GM21423 (cell line): ENCODE measurements at regions not wholly inside any gene's neighbourhood (a gene's known extent, or its start where the extent isn't known, plus 50 kb on each side); places are given as distances from the start of the nearest gene placed in this dataset.
"Not testable (repeated sequence)": the region's sequence is repeated elsewhere in the genome, so short reads cannot be mapped to it uniquely, and the experiment has no call there.

ENCODE experiments used
- ATAC-seq: cut with Tn5 transposase; IDR thresholded peaks from one replicate; pipeline ENCODE4 v1.9.1; 2021; ENCODE audit warnings: mild to moderate bottlenecking, moderate library complexity; ENCODE audit not compliant: unreplicated experiment

DNA sequence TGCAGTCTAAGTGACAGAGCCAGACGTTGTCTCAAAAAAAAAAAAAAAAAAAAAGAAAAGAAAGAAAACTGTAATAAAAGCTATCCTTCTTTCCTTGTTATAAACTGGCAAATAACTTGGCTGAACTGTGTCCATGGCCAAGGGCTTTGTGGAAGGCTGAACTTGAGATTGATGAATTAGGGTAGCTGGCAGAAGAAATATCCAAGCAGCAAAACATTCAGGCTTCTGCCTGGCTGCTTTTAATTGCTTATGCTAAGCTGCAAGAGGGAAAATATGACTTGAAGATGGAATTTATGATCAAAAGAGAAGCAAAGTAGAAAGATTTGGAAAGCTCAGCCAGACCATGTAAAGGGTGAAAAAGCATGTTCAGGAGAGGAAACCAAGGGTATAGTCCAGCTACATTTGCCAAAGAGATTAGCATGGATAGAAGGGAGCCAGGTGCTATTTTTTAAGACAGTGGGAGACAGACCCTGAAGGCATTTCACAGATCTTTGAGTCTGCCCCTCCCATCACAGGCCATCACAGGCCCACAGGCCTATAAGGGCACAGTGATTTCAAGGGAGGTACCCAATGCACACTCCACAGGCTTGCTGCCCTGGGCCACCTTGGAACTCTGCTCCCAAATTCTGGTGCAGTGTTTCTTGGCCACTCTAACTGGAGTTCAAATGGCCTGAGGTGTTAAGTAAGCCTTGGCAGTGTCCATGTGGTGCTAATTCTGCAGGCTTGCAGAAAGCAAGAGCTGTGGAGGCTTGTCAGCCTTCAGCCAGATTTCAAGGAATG lies 226.0 kb downstream of the AEBP2 start:
- ATAC-seq, result no peak

GRCh38 chr12:19666070-19666469 lies 226.8 kb downstream of the AEBP2 start:
- ATAC-seq, result no peak

- no peak for ATAC-seq
These were observed 230.5 kb downstream of the AEBP2 start for GRCh38 chr12:19669793-19670192.

GRCh38 chr12:19671695-19672094 lies 232.4 kb downstream of the AEBP2 start:
- no peak for ATAC-seq

DNA sequence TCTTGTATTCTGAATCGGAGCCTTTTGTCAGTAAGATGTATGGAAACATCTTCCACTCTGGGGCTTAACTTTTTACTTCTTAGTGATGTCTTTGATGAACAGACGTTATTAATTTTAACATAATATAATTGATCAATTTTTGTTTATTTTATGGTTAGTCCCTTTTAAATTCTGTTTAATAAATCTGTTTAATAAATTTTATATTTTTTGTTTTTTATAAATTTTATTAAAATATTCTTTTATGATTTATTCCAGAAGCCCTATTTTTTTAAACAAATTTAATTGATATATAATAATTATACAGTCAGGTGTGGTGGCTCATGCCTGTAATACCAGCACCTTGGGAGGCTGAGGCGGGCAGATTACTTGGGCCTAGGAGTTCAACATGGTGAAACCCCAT lies 235.1 kb downstream of the AEBP2 start:
- ATAC-seq, result no peak

DNA sequence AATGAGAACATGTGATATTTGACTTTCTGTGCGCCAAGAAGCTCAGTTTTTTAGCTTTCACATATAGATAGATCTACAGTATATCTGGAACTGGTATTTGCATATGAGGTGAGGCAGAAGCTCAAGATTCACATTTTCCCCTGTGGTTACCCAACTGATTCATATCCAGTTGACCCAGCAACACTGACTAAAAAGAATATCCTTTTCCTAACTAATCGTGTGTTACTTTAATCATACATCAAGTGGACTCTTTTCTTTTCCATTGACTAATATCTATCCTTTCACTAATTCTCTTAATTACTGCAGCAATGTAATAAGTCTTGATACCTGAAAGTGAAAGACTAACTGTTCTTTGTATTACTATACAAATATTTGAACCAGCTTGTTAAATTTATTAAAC lies 236.1 kb downstream of the AEBP2 start:
- ATAC-seq, result no peak

DNA sequence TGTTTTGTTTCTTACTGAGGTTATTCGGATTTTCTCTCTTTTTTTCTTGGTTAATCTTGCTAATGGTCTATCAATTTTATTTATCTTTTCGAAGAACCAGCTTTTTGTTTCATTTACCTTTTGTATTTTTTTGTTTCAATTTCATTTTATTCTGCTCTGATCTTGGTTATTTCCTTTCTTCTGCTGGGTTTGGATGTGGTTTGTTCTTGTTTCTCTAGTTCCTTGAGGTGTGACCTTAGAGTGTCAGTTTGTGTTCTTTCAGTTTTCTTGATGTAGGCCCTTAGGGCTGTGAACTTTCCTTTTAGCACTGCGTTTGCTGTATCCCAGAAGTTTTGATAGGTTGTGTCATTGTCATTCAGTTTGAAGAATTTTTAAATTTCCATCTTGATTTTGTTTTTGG lies 239.2 kb downstream of the AEBP2 start:
- not testable (repeated sequence) for ATAC-seq

DNA sequence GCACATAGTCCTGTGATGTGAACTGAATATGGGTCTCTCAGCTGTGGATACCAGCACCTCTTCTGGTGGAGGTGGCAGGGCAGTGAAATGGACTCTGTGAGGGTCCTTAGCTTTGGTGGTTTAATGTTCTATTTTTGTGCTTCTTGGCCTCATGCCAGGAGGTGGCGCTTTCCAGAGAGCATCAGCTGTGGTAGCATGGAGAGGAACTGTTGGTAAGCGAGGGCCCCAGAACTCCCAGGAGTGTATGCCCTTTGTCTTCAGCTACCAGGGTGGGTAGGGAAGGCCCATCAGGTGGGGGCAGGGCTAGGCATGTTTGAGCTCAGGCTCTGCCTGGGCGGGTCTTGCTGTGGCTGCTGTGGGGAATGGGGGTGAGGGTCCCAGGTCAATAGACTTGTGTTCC lies 241.7 kb downstream of the AEBP2 start:
- ATAC-seq, result no peak

GRCh38 chr12:19683178-19683927 lies 244.1 kb downstream of the AEBP2 start:
- no peak for ATAC-seq

DNA sequence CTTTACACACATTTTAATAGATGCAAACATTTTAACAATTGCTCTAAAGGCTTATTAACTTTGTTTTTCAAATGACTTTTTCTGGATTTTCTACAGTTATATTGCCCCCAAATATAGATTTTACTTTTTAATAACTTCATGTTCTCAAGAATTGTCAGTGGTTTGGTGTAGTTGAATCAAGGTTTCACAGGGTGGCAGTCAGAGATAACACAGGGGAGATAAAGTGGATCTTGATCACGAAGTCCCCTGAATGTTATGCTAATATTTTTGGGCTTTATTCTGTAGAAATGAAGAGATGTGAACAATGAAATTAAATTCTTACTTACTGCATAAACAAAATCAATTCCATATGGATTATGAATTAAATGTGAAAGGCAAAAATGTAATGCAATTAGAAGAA lies 248.1 kb downstream of the AEBP2 start:
- no peak for ATAC-seq

DNA sequence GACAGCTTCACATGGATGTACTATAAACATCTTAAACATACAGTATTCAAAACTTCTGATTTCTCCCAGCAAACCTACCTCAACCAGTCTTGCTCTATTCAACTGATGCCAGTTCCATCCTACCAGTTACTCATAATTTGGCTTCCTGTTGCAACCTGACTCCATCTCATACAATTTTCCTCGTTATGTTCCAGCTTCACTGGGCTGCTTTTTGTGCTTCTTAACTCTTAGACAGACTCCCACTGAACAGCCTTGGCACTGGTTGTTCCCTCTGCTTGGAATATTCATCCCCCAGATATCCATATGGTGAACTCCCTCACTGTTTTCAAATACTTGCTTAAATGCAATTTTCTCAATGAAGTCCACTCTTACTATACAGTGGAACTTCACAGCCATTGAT lies 249.2 kb downstream of the AEBP2 start:
- ATAC-seq, result no peak

GRCh38 chr12:19689226-19689625 lies 249.9 kb downstream of the AEBP2 start:
- ATAC-seq, result no peak

DNA sequence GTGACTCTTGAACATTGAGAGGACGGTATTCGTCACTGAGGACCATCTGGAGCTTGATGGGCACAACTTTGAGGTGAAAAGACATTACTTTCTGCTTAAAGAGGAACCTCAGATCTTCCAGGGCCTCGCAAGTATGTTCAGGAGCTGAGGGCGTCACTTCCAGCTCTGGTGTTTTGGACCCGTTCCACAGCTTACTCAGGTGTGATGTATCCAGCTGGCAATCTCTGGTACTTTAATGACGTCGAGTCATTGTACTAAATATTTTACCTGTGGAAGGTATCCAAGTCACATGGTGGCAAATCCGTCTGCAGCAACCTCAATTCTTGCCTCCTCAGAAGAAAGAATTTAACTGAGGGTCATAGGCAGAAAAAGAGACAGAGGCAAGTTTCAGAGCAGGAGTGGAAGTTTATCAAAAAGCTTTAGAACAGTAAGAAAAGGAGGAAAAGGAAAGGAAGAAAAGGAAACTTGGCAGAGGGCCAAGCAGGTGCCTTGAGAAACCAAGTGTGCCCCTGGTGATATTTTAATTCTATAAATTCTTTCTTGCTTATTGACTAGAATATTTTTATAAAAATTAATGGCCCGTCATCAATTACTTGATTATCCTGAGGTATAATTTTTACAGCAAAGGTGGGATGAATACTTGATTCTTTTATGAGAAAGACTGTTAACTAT lies 250.6 kb downstream of the AEBP2 start:
- ATAC-seq, result no peak

- ATAC-seq, result no peak
These were observed 252.8 kb downstream of the AEBP2 start for GRCh38 chr12:19692091-19692490.

- no peak for ATAC-seq
These were observed 253.3 kb downstream of the AEBP2 start for GRCh38 chr12:19692566-19692965.

DNA sequence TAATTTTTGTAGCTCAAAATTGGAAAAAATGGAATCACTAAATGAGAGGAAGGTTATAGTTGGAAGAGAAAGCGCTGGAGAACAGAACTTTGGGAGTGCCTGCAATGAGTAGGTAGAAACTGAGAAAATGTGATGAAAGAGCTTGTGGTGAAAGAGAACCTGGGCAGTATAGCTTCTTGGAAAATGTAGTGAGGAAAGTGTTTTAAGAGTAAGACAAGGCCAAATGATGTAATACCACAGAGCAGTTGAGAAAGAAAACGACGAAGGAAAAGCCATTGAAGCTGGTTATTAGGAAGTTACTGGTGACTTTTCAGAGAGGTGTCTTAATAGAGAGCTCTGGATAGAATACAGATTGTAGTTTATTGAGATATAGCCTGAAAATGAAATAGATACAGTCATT lies 255.3 kb downstream of the AEBP2 start:
- no peak for ATAC-seq

DNA sequence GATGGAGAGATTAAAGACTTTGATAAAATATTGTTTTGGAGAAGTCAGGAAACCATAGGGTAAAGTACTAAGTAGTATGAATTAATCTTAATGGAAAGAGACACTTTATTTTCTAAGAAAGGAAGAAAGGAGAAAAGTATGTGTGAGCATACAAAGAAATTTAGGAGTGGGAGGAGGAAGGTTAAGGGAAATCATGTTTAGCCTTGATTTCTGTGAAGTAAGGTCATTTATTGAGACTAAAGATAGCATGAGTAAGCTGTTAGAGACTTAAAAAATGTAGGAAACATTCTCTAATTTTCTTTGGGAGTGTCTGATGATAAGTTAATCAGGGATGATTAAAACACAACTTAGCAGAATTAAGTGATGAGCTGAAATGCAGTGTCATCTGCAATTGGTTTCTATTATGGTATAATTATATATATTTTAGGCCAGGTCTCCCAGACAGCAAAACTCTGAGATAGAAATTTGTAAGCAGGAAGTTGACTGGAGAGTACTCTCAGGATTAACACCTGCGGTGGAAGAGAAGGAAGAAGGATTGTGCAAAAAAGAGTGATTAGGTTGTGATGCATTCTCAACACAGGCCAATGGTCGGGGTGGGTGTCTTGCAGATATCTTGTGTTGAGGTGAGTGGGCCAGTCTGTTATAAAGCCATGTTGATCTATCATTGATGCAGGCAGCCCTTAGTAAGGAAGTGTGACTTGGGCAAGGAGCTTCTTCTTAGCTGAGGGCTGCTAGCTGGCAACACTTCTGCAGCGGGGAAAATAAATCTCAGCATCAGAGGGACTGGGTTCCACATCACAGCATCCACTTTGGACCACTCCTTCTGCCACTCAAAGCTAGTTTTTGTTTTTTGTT lies 256.2 kb downstream of the AEBP2 start:
- no peak for ATAC-seq

- ATAC-seq, result no peak
These were observed 261.7 kb downstream of the AEBP2 start for GRCh38 chr12:19700969-19701368.

GRCh38 chr12:19704966-19705365 lies 265.7 kb downstream of the AEBP2 start:
- ATAC-seq, result no peak

DNA sequence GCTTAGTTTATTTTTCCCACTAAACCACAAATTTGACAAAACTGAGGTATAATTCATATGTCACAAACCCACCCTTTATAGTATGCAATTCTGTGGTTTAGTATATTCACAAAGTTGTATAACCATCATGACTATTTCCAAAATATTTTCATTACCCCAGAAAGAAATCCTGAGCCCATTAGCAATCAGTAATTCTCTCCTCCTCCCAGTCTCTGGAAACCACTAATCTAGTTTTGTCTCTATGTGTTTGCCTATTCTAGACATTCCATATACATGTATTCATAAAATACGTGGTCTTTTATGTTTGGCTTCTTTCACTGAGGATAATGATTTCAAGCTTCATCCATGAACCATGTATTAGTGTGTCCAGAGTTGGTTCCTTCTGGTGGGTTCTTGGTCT lies 267.6 kb downstream of the AEBP2 start:
- no peak for ATAC-seq

DNA sequence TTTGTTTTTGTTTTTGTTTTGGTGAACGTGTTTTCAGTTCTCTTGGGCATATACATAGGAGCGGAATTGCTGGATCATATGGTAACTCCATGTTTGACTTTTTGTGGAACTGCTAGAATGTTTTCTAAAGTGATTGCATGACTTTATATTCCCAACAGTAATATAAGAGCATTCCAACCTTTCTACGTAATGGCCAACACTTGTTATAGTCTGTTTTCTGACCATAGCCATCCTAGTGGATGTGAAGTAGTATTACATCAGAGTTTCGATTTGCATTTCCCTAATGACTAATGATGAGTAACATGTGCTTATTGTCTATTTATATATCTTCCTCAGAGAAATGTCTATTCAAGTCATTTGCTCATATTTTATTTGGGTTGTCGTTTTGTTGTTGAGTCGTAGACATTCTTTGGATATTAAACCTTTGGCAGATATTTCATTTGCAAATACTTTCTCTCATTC lies 268.7 kb downstream of the AEBP2 start:
- ATAC-seq, result no peak
